Keratinocyte (primary cell): ENCODE measurements at regions not wholly inside any gene's neighbourhood (a gene's known extent, or its start where the extent isn't known, plus 50 kb on each side); places are given as distances from the start of the nearest gene placed in this dataset.

Experiments used
- DNase-seq: peaks from one replicate; pipeline ENCODE4 v3.0.0-alpha.2; 2011; ENCODE audit warnings: low read depth, missing footprints, low spot score
- FAIRE-seq: peaks from 2 replicates; lab custom pipeline; 2011; peaks lifted over from hg19 to GRCh38; lab: Jason Lieb, UNC
- H2AFZ ChIP-seq: 2 replicates; pipeline ENCODE4 v1.6.0; 2012; ENCODE audit warnings: low read length, control low read depth, inconsistent platforms; ENCODE audit not compliant: control insufficient read depth
- H3K27ac ChIP-seq: 2 replicates; pipeline ENCODE4 v1.5.1; 2011; ENCODE audit warnings: low read length; ENCODE audit not compliant: control insufficient read depth, insufficient read depth
- H3K27me3 ChIP-seq: 3 replicates; pipeline ENCODE4 v1.6.0; 2011; ENCODE audit warnings: low read length; ENCODE audit not compliant: control insufficient read depth, insufficient read depth; ENCODE audit errors: extremely low read depth
- H3K36me3 ChIP-seq, 2 experiments: 2 replicates in 1 of 2; 3 replicates in 1 of 2; pipeline ENCODE4 v1.5.1; 2011; ENCODE audit warnings: low read length in 2 of 2, mild to moderate bottlenecking in 1 of 2; ENCODE audit not compliant: control insufficient read depth in 2 of 2, insufficient read depth in 2 of 2; ENCODE audit errors: extremely low read depth in 1 of 2
- H3K4me1 ChIP-seq: 3 replicates; pipeline ENCODE4 v1.5.1; 2011; ENCODE audit warnings: low read length; ENCODE audit not compliant: control insufficient read depth, insufficient read depth; ENCODE audit errors: extremely low read depth
- H3K4me2 ChIP-seq: 3 replicates; pipeline ENCODE4 v1.6.0; 2011; ENCODE audit warnings: low read depth, low read length; ENCODE audit not compliant: control insufficient read depth, insufficient read depth; ENCODE audit errors: extremely low read depth
- H3K4me3 ChIP-seq, 3 experiments: fragments of 200-600 bp in 1 of 3; sonication (generic) in 1 of 3; 2 replicates in 2 of 3; 3 replicates in 1 of 3; pipeline ENCODE4 v1.5.1; 2011 to 2016; ENCODE audit warnings: low read length in 3 of 3, mild to moderate bottlenecking in 3 of 3, control low read depth in 2 of 3, inconsistent platforms in 1 of 3, low read depth in 1 of 3, mixed read lengths in 1 of 3, mixed run types in 1 of 3, moderate library complexity in 1 of 3; ENCODE audit not compliant: control insufficient read depth in 2 of 3, insufficient read depth in 2 of 3; ENCODE audit errors: extremely low read depth in 1 of 3
- H3K79me2 ChIP-seq: 2 replicates; pipeline ENCODE4 v1.6.0; 2012; ENCODE audit warnings: low read length; ENCODE audit not compliant: control insufficient read depth, insufficient read depth
- H3K9ac ChIP-seq: 3 replicates; pipeline ENCODE4 v1.6.0; 2011; ENCODE audit warnings: low read length; ENCODE audit not compliant: control insufficient read depth, insufficient read depth; ENCODE audit errors: extremely low read depth
- H3K9me1 ChIP-seq: 3 replicates; pipeline ENCODE4 v1.6.0; 2011; ENCODE audit warnings: low read length; ENCODE audit not compliant: control insufficient read depth, insufficient read depth; ENCODE audit errors: extremely low read depth
- H3K9me3 ChIP-seq: 2 replicates; pipeline ENCODE4 v1.5.1; 2012; ENCODE audit warnings: low read depth, low read length; ENCODE audit not compliant: control insufficient read depth
- H4K20me1 ChIP-seq: 3 replicates; pipeline ENCODE4 v1.6.0; 2011; ENCODE audit warnings: low read length; ENCODE audit not compliant: control insufficient read depth, insufficient read depth; ENCODE audit errors: extremely low read depth
- CTCF ChIP-seq, 3 experiments: IDR thresholded peaks in 1 of 3; conservative IDR thresholded peaks in 1 of 3; optimal IDR thresholded peaks in 1 of 3; 2 replicates in 2 of 3; 3 replicates in 1 of 3; pipeline versions ENCODE3 to v1.5.1; 2011; ENCODE audit warnings: low read length in 3 of 3, mild to moderate bottlenecking in 3 of 3, moderate library complexity in 2 of 3, control low read depth in 1 of 3, inconsistent platforms in 1 of 3; ENCODE audit not compliant: insufficient read depth in 2 of 3; ENCODE audit errors: extremely low read depth in 1 of 3
- EZH2 ChIP-seq: IDR thresholded peaks from one replicate; pipeline ENCODE4 v1.6.1; 2012; ENCODE audit warnings: inconsistent platforms, mild to moderate bottlenecking, low read length, moderate library complexity
- dilution Hi-C: fragments of 300-500 bp; cut with MboI; formaldehyde crosslinking; loops from one replicate; pipeline ENCODE4 v1.7.0; 2020; ENCODE audit warnings: low sequenced_read_pairs; ENCODE audit not compliant: extremely low pct_ligation_motif_present

DNA sequence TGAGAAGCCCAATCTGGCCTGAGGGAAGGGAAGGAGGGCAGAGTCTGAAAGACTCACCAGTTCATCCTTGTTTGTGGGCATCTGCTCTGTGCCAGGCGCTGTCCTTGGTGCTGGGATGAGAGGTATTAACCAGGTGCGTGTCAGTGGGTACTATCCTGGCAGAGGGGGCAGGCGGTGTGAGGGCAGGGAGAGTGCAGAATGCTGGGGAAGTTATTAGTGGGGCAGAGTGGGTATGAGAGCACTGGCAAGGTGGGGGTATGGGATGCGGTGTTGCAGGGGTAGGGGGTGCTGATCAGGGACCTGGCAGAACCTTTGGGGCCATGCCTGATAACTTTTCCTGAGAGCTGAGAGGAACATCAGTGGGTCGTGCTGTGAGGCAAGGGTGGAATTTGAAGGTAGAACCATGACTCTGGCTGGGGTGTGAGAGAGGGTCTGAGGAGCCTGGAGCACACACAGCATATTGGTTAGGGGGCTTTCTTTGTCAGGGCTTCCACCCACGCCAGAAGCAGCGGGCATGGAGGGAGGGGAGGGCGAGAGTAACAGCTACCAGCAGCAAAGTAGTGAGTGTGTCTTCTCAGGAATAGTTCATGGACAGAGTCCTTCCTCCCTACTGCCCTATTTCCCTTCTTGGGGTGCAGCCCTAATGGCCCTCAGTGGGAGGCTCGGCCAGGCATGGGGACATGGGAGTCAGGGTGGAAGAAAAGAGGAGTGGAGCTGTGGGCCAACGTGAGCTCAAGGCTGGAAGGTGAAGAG is 290.7 kb downstream of the CYP26B1 start:
- dilution Hi-C loops, result no loop called here
- FAIRE-seq (peak; percentile 36), DNase-seq (no peak)
- Histone ChIP-seq H3K4me2 (no peak overlapping the region), H4K20me1 (no peaks in the 10 kb centered on the region), H3K9me1 (no peaks in the 10 kb centered on the region), H3K27ac (no peak overlapping the region), H3K4me3 (no peak overlapping the region), H3K4me1 (no peaks in the 10 kb centered on the region), H3K9ac (no peak overlapping the region), H3K79me2 (no peaks in the 10 kb centered on the region), H2AFZ (no peak overlapping the region), H3K9me3 (no peaks in the 10 kb centered on the region), H3K36me3 (no peaks in the 10 kb centered on the region), H3K27me3 (peaks cover 21% of the 10 kb centered on the region)
- TF ChIP-seq CTCF (optimal IDR thresholded peaks at IDR 0.05 in 1 of 3, IDR thresholded peaks at IDR 0.05 in 1 of 3, conservative IDR thresholded peaks at IDR 0.05 in 1 of 3; ENCODE audit: extremely low read depth in 1 of 3, insufficient read depth in 2 of 3, low read length in 3 of 3) (no peak), EZH2 (no peak)

GRCh38 chr2:71853858-71854257 is 293.8 kb downstream of the CYP26B1 start:
- no peak for TF ChIP-seq EZH2
- no peak overlapping the region for H3K27ac ChIP-seq
- no peak for FAIRE-seq
- no peaks in the 10 kb centered on the region for H3K36me3 ChIP-seq
- no peak for DNase-seq
- no peaks in the 10 kb centered on the region for H3K4me1 ChIP-seq
- peaks cover 31% of the 10 kb centered on the region for H3K27me3 ChIP-seq
- no peaks in the 10 kb centered on the region for H3K79me2 ChIP-seq
- no peak overlapping the region for H3K4me3 ChIP-seq
- no peaks in the 10 kb centered on the region for H3K9me3 ChIP-seq
- no peak overlapping the region for H3K9ac ChIP-seq
- H3K9me1 ChIP-seq, result no peaks in the 10 kb centered on the region
- dilution Hi-C loops, result no loop called here
- H2AFZ ChIP-seq, result no peak overlapping the region
- H3K4me2 ChIP-seq, result no peak overlapping the region
- no peaks in the 10 kb centered on the region for H4K20me1 ChIP-seq
